Peyer's patch (tissue), 4 donors: ENCODE measurements at regions not wholly inside any gene's neighbourhood (a gene's known extent, or its start where the extent isn't known, plus 50 kb on each side); places are given as distances from the start of the nearest gene placed in this dataset.

Experiments
- POLR2A ChIP-seq, 2 donors: fragments of 450-650 bp; IDR thresholded peaks; one replicate each; pipeline ENCODE4 v1.5.1; 2017; ENCODE audit warnings: antibody characterized with exemption in 2 of 2, mild to moderate bottlenecking in 2 of 2, moderate library complexity in 2 of 2
- TF ChIP-seq, protein P1 (sequence below), 6 experiments: fragments of 450-650 bp in 4 of 6; fragments of 200-600 bp in 2 of 6; sonication (generic) in 1 of 6; IDR thresholded peaks; one replicate each; pipeline ENCODE4 v1.5.1; 2017 to 2019; ENCODE audit warnings: antibody characterized with exemption in 6 of 6, mild to moderate bottlenecking in 3 of 6, moderate library complexity in 1 of 6

GRCh38 chr2:179354296-179354695 lies 89.7 kb upstream of the SESTD1 start:
- TF ChIP-seq, protein P1, sequence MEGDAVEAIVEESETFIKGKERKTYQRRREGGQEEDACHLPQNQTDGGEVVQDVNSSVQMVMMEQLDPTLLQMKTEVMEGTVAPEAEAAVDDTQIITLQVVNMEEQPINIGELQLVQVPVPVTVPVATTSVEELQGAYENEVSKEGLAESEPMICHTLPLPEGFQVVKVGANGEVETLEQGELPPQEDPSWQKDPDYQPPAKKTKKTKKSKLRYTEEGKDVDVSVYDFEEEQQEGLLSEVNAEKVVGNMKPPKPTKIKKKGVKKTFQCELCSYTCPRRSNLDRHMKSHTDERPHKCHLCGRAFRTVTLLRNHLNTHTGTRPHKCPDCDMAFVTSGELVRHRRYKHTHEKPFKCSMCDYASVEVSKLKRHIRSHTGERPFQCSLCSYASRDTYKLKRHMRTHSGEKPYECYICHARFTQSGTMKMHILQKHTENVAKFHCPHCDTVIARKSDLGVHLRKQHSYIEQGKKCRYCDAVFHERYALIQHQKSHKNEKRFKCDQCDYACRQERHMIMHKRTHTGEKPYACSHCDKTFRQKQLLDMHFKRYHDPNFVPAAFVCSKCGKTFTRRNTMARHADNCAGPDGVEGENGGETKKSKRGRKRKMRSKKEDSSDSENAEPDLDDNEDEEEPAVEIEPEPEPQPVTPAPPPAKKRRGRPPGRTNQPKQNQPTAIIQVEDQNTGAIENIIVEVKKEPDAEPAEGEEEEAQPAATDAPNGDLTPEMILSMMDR (IDR thresholded peaks at IDR 0.05) = no peak
- no peak for TF ChIP-seq POLR2A (IDR thresholded peaks at IDR 0.05)
